Aorta (tissue), 5 donors: ENCODE measurements at regions not wholly inside any gene's neighbourhood (a gene's known extent, or its start where the extent isn't known, plus 50 kb on each side); places are given as distances from the start of the nearest gene placed in this dataset.
"Not testable (repeated sequence)": the region's sequence is repeated elsewhere in the genome, so short reads cannot be mapped to it uniquely, and the experiment has no call there.

Experiments
- ATAC-seq: fragments of 200-7000 bp; cut with Tn5 transposase; one replicate; pipeline ENCODE4 v1.9.1; 2022; ENCODE audit warnings: moderate library complexity; ENCODE audit not compliant: low FRiP score
- DNase-seq, 2 donors: peaks; one replicate each; pipeline ENCODE4 v3.0.0-alpha.2; 2020
- H3K27ac ChIP-seq, 2 donors: one replicate each; pipeline ENCODE4 v1.5.1; 2013; ENCODE audit warnings: low read length in 2 of 2, mild to moderate bottlenecking in 2 of 2, moderate library complexity in 2 of 2, control low read depth in 1 of 2, inconsistent platforms in 1 of 2, low read depth in 1 of 2
- H3K27me3 ChIP-seq, 2 donors: one replicate each; pipeline ENCODE4 v1.6.1; 2013; ENCODE audit warnings: control low read depth in 1 of 2, low read length in 1 of 2, mild to moderate bottlenecking in 1 of 2, moderate library complexity in 1 of 2; ENCODE audit not compliant: insufficient read depth in 2 of 2, control insufficient read depth in 1 of 2
- H3K36me3 ChIP-seq, 2 donors: one replicate each; pipeline ENCODE4 v1.6.1; 2013; ENCODE audit warnings: control low read depth in 1 of 2, low read length in 1 of 2, mild to moderate bottlenecking in 1 of 2; ENCODE audit not compliant: insufficient read depth in 2 of 2, control insufficient read depth in 1 of 2
- H3K4me1 ChIP-seq, 2 donors: one replicate each; pipeline ENCODE4 v1.6.1; 2013; ENCODE audit warnings: low read length in 2 of 2, control low read depth in 1 of 2, mild to moderate bottlenecking in 1 of 2, moderate library complexity in 1 of 2; ENCODE audit not compliant: insufficient read depth in 2 of 2, control insufficient read depth in 1 of 2
- H3K4me3 ChIP-seq, 2 donors: one replicate each; pipeline ENCODE4 v1.5.1; 2013; ENCODE audit warnings: low read length in 2 of 2, control low read depth in 1 of 2, mild to moderate bottlenecking in 1 of 2
- H3K9me3 ChIP-seq: one replicate; pipeline ENCODE4 v1.6.1; 2013; ENCODE audit warnings: mild to moderate bottlenecking, low read length; ENCODE audit not compliant: control insufficient read depth
- WGBS, 2 donors: extraction: QIAGEN DNeasy Blood & Tissue Kit; methylation state at CpG; one replicate each; pipeline ENCODE4 v1.1.7; 2013; 5-methylcytosine and 5-hydroxymethylcytosine counted together
- intact Hi-C, 2 donors: fragments of 100-400 bp; cut with DNase I; formaldehyde crosslinking; loops; one replicate each; pipeline versions ENCODE4 v1.14.2 to v1.15.0; 2022
- donor health status: healthy with polysubstance abuse.
- donor health status: Bipolar disorder and iron deficiency.
- donor health status: DM: no; HTN: no; CAD: no.
- donor health status: DM: no; HTN: no; CAD: no.
- donor health status: DM: yes; HTN: yes; CAD: no.

DNA sequence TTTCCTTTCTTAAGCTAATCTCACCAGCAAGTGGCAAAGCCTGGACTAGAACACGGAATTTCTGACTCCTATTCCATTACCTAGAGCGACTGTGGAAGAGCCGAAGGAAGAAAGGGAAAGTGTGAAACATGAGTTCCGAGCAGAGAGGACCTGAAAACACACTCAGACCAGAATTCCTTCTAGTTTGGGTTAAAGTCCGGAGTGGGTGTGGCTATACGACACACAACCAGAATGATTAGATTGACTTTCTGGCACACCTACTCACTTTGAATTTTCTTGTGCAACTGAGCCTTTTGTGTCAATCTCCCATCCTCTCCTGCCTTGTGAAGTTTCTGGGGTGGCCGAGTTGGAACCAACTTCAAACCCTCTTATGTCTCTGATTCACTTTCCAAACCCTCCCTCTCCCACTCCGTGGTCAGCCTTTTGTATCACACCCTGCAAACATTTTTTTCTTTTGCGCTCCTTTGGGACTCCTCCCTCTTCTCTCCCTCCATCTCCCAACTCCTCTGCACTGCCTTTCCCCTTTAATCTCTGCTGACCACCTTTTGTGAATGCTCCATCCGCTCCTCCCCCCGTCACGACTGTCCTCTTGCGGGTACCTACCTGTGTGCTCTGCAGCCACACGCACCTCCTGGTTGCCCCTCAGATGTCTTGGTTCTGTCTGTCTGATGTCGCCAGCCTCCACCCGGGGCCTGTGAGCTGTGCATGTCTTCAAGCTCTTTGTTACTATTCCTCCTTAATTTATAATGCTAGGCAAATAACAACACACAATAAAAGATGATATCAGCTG lies 86.3 kb upstream of the BLID start:
- no peaks in the 10 kb centered on the region for H3K36me3 ChIP-seq
- DNase-seq (peak in 1 of 2 donors; percentile 74), ATAC-seq (peak; percentile 69)
- intact Hi-C loops: loop anchor here (2.0 to 10.0 kb wide), 6 partner anchors 35 to 458 kb away; no protein-coding TSS in a partner anchor
- H3K4me3 ChIP-seq: peak overlapping the region; percentile 38 to 73
- no peaks in the 10 kb centered on the region for H3K9me3 ChIP-seq
- H3K27me3 ChIP-seq: no peaks in the 10 kb centered on the region
- H3K27ac ChIP-seq: peak overlapping the region; percentile 34 to 46
- WGBS, 2 donors: 3 to 4% methylated on average over 16 of the region's 16 CpGs
- peaks cover 3 to 4% of the 10 kb centered on the region in 2 donors for H3K4me1 ChIP-seq

- Histone ChIP-seq H3K27ac (no peak overlapping the region), H3K4me3 (peak overlapping the region; percentile 21 to 22)
- DNase-seq: no peak
Measured at GRCh38 chr11:122201106-122201505, 85.1 kb upstream of the BLID start.

DNA sequence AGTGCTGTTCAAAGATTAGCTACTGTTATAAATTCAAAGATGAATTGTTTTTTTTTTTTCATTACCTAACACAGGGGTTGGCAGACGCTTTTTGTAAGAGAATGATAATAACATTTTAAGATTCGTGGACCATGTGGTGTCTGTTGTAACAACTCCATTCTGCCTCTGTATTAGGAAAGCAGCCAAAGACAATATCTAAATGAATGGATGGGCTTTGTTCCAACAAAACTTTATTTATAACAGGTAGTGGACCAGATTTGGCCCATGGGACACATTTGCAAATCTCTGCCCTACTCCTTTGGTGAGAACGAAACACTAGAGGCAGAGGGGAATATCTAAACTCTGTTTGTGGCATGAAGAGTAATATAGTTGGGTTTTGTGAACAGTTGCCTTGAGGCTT lies 83.6 kb upstream of the BLID start:
- no peaks in the 10 kb centered on the region for H3K36me3 ChIP-seq
- H3K9me3 ChIP-seq: no peaks in the 10 kb centered on the region
- no peak overlapping the region for H3K4me3 ChIP-seq
- peaks cover 10 to 11% of the 10 kb centered on the region in 2 donors for H3K4me1 ChIP-seq
- intact Hi-C loops: loop anchor here (5.0 to 10.0 kb wide), 6 partner anchors 32 to 455 kb away; no protein-coding TSS in a partner anchor
- H3K27ac ChIP-seq: peak overlapping the region in 1 of 2 donors; percentile 33
- WGBS, 2 donors: 25 to 26% methylated on average over 3 of the region's 3 CpGs
- ATAC-seq: no peak
- H3K27me3 ChIP-seq: no peaks in the 10 kb centered on the region
- DNase-seq: no peak

More at GRCh38 chr11:122201106-122201505, 85.1 kb upstream of the BLID start:
- no peaks in the 10 kb centered on the region for H3K9me3 ChIP-seq
- intact Hi-C loops: loop anchor here (5.0 to 10.0 kb wide), 5 partner anchors 34 to 456 kb away; no protein-coding TSS in a partner anchor
- peaks cover 5 to 9% of the 10 kb centered on the region in 2 donors for H3K4me1 ChIP-seq
- no peaks in the 10 kb centered on the region for H3K27me3 ChIP-seq
- WGBS, 2 donors: 27 to 42% methylated on average over 4 of the region's 4 CpGs
- H3K36me3 ChIP-seq: no peaks in the 10 kb centered on the region
- ATAC-seq: no peak

DNA sequence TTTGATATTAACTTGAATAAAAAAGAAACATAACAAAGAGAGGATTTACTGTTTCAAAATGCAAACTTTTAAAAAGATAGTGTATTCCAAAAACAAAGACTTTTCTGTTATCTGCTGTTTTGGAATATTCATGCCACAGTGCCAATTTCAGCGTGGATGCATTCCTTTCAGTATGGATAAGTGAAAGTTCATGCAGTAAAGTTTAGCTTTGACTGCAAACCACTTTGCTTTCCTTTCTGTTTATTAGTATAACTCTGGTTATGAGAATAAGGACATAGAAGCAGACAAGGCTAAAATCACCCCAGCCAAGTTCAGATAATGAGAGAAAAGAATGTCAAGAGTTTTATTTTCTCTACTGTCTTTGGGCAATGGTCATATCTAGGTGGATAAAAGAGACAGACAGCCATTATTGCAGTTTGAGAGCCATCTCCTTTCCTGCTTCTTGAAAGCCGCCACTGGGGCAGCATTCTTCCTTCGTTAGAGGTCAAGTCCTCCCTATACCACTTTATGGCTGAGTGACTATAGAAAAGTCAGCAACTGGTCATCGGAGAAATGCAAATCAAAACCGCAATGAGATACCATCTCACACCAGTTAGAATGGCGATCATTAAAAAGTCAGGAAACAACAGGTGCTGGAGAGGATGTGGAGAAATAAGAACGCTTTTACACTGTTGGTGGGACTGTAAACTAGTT lies 82.4 kb upstream of the BLID start:
- intact Hi-C loops: loop anchor here in 1 of 2 donors (5.0 kb wide), 1 partner anchor 151 kb away; no protein-coding TSS in a partner anchor
- Histone ChIP-seq H3K4me1 (peaks cover 10 to 13% of the 10 kb centered on the region in 2 donors), H3K4me3 (no peak overlapping the region)

GRCh38 chr11:122197066-122197987 lies 81.3 kb upstream of the BLID start:
- H3K27me3 ChIP-seq: no peaks in the 10 kb centered on the region
- peak; percentile 73 to 76 for DNase-seq
- intact Hi-C loops: loop anchor here in 1 of 2 donors (5.0 kb wide), 1 partner anchor 150 kb away; no protein-coding TSS in a partner anchor
- peaks cover 10 to 14% of the 10 kb centered on the region in 2 donors for H3K4me1 ChIP-seq
- H3K36me3 ChIP-seq: no peaks in the 10 kb centered on the region
- 67 to 68% methylated on average over 11 of the region's 11 CpGs for WGBS, 2 donors
- ATAC-seq: peak; percentile 87
- H3K27ac ChIP-seq: peak overlapping the region; percentile 66 to 68
- H3K9me3 ChIP-seq: no peaks in the 10 kb centered on the region
- H3K4me3 ChIP-seq: no peak overlapping the region

More for the DNA sequence above, 82.4 kb upstream of the BLID start:
- Histone ChIP-seq H3K27me3 (no peaks in the 10 kb centered on the region), H3K27ac (peak overlapping the region; percentile 22 to 54), H3K36me3 (no peaks in the 10 kb centered on the region), H3K9me3 (no peaks in the 10 kb centered on the region)
- DNase-seq: no peak
- WGBS, 2 donors: 75 to 78% methylated on average over 7 of the region's 7 CpGs
- no peak for ATAC-seq

- Histone ChIP-seq H3K36me3 (no peaks in the 10 kb centered on the region), H3K27me3 (no peaks in the 10 kb centered on the region), H3K4me1 (peaks cover 13 to 14% of the 10 kb centered on the region in 2 donors), H3K4me3 (no peak overlapping the region), H3K9me3 (no peaks in the 10 kb centered on the region), H3K27ac (peak overlapping the region; percentile 48 to 84)
- whole genome bisulfite sequencing, 2 donors: 8 to 18% methylated on average over 3 of the region's 3 CpGs
- DNase-seq: no peak
- intact Hi-C loops: loop anchor here in 1 of 2 donors (5.0 kb wide), 1 partner anchor 148 kb away; no protein-coding TSS in a partner anchor
- ATAC-seq: no peak
Measured at GRCh38 chr11:122195790-122196189, 79.8 kb upstream of the BLID start.

GRCh38 chr11:122193881-122194480 lies 78.0 kb upstream of the BLID start:
- peaks cover 12 to 13% of the 10 kb centered on the region in 2 donors for H3K4me1 ChIP-seq
- H3K4me3 ChIP-seq, H3K36me3 ChIP-seq, H3K9me3 ChIP-seq, ATAC-seq, DNase-seq, H3K27me3 ChIP-seq: not testable (repeated sequence)
- H3K27ac ChIP-seq: peak overlapping the region; percentile 87 to 97
- intact Hi-C loops: loop anchor here in 1 of 2 donors (5.0 kb wide), 1 partner anchor 147 kb away; no protein-coding TSS in a partner anchor
- WGBS, 2 donors: 89 to 92% methylated on average over 5 of the region's 5 CpGs
